GM12872 (cell line): ENCODE measurements at regions not wholly inside any gene's neighbourhood (a gene's known extent, or its start where the extent isn't known, plus 50 kb on each side); places are given as distances from the start of the nearest gene placed in this dataset.
A peak's percentile ranks its signal among the peaks of the same experiment; 100 is the strongest.

ENCODE experiments used
- TF ChIP-seq, protein P1 (sequence below): IDR thresholded peaks from 3 replicates; pipeline ENCODE4 v1.5.1; 2011; ENCODE audit warnings: low read depth, mild to moderate bottlenecking, low read length, moderate library complexity; ENCODE audit not compliant: insufficient read depth

DNA sequence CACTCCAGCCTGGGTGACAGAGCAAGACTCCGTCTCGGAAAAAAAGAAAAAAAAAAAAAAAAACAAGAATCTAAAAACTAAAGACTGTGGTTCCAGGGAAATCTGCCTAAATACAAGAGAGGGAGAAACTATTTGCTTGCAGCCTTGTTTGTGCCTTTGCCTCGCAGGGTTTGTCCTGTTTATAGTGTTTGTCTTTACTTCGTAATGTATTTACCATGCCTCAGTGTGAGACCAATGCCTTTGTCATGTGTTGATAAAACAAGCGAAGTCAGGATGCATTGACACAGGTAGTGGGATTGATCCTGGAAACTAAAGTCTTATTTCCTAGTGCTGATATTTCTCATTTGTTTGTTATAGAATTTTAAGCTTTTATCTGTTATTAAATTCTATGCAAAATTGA, 199.0 kb downstream of the EXOC5 start:
- TF ChIP-seq, protein P1, sequence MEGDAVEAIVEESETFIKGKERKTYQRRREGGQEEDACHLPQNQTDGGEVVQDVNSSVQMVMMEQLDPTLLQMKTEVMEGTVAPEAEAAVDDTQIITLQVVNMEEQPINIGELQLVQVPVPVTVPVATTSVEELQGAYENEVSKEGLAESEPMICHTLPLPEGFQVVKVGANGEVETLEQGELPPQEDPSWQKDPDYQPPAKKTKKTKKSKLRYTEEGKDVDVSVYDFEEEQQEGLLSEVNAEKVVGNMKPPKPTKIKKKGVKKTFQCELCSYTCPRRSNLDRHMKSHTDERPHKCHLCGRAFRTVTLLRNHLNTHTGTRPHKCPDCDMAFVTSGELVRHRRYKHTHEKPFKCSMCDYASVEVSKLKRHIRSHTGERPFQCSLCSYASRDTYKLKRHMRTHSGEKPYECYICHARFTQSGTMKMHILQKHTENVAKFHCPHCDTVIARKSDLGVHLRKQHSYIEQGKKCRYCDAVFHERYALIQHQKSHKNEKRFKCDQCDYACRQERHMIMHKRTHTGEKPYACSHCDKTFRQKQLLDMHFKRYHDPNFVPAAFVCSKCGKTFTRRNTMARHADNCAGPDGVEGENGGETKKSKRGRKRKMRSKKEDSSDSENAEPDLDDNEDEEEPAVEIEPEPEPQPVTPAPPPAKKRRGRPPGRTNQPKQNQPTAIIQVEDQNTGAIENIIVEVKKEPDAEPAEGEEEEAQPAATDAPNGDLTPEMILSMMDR = no peak

DNA sequence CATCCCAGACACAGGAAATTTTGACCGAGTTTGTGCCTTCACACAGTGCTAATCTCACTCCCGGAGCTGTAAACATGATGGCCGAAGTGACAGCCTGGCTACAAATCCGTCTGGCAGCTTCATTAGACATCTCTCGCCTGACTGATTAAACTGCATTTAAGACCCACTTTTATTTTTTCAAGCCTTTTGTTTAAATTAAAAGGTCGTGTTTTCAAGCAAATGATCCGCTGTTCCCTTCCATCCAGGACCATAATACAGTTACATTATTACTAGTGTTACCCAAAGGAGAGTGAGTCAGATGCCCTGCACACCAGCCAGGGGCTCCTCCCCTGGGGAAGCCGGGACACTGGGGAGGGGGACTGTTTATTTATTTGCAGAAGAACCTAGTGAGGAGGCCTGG, 200.2 kb downstream of the EXOC5 start:
- TF ChIP-seq, protein P1 = no peak

DNA sequence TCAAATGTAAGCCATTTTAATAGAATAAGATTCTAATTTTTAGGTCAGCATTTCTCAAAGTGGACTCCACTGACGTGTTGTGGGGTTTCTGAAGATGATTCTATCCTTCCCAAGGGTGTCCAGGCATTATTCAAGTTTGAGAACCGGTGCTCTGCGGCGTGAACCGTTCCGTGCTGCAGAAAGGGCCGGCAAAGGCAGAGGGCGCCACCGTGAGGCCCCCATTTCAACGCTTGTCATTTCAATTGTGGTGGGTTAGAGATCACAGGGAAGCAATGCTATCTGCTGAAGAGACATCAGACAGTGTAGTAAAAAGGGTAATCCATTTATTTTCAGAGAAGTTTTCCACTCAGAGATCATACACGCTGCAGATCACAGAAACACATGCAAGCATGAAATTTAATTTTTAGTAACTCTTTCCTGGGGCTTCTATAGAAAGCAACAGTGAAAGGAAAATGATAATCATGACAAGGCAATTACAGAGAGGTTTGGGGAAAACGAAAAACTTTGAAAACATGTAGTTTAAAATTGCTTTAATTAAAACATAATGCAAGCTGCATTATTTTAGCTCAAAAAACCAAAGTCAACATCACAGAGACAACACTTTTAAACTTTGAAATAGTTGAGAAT, 201.7 kb downstream of the EXOC5 start:
- TF ChIP-seq, protein P1 = peak; percentile 73; the same call in 2 of the 3 replicates

DNA sequence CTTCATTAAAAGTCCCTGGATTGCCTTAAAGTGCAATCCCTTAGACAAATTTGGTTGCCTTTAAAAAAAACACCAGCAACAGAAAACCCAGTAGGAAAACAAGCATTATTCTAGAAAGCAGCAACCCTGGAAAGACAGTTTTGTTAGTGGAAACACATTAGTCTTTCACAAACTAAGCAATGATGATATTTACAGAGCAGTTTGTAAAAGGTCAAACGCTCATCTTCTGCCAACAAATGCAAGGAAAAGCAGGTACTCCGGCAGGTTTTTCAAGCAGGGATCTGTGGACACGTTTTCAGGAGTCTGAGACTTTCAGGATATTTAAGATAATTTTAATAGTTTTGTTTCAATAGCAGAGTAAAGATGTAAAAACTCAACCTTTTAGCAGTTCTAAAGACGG, 202.2 kb downstream of the EXOC5 start:
- TF ChIP-seq, protein P1 = no peak

DNA sequence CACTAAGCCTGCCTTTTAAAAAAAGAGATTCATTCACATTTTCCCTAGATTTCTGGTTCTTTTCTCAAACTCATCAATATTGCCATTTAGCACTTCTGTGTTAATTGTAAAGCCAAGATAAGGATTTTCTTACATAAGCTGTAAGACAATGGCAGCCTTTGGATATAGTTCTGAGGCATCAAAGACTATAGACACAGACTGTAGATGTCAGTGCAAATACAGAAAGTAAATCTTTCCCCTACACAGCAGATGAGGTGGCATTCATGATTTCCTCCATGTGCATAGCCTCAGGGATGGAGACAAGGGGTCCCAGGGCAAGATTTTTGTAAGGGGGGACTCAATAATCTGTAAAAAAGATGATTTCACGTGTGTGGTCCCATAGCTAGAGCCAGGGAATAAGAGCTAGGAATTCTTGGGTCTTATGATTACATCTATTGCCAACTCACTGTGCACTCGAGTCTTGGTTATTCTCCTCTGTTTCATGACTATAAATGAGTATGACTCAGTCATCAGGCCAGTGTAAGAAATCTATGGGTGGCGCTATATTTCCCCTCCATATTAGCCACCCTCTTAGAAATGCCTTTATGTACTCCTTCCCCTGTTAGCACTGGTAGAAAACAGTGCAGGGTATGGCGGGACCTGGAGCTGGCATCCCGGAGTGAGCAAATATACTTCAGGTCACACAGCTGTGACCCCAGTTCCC, 207.5 kb downstream of the EXOC5 start:
- TF ChIP-seq, protein P1 = no peak

DNA sequence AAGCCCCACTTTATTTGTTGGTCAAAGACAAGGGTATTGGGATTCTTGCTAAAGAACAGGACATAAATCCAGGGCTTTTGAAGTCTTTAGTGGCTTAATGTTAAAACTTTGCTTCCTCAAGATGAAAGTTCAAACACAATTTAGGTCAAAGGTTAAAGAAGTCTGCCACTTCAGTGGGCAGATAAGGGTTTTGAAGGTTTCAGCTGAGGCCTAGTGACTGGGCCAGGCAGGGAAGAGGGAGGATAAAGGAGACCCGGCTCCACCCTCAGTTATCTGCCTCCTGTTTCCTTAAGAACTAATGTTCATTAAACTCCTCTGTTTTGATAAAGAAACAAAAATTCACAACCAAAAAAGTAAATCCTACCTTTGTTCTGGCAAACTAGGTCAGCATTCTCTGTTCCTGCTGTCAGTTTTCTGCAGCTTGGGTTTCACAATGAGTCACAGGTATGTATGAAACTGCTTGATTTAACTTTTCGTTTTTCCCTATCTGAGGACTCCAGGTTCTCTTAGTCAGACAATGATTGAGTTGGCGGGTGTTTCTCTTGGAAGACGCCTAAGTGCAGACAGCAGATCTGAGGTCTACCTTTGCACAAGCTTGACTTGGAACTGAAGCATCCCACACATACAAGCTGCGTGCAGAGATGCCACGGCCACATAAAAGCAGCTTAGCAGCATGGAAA, 208.3 kb downstream of the EXOC5 start:
- TF ChIP-seq, protein P1 = no peak

DNA sequence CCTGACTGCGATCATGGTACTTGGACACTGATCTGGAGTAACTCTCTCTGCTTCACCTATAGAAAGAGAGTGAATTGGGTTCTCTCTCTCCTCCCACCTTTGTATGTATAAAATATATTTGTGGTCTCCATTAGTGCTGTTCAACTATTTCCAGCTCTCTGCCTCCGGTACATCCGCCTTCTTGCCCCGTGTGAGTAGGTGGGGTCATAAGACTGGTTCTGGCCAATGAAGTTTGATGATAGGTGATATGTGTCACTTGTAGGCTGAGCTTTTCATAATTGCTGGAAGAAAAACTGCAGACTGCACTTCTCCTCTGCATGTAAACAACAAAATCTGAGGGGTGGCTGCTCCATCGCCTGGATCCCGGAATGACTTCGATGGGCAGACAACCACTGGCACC, 210.4 kb downstream of the EXOC5 start:
- TF ChIP-seq, protein P1 = no peak
